ENCODE measurements at regions not wholly inside any gene's neighbourhood (a gene's known extent, or its start where the extent isn't known, plus 50 kb on each side); places are given as distances from the start of the nearest gene placed in this dataset.
"Not testable (repeated sequence)": the region's sequence is repeated elsewhere in the genome, so short reads cannot be mapped to it uniquely, and the experiment has no call there.

DNA sequence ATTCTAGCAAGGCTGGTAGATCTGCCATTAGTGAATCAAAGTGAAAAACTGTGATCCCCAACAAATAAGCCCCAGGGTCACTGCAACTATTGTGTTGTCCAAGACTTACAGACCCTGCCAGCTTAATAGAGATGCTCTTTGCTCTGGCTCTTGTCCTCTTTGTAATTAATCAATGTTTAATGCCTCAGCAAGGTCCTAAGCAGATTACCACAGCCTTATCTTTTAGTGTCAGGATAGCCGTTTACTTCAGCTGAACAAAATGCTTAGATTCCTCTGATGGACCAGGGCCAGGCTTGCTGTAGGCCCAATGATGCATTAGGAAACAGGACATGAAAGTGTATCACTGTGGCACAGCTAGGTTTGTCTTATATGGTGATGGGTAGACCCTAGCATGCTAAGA is 353.3 kb downstream of the HACE1 start:
- DNase-seq = no peak
- no peak for ATAC-seq

DNA sequence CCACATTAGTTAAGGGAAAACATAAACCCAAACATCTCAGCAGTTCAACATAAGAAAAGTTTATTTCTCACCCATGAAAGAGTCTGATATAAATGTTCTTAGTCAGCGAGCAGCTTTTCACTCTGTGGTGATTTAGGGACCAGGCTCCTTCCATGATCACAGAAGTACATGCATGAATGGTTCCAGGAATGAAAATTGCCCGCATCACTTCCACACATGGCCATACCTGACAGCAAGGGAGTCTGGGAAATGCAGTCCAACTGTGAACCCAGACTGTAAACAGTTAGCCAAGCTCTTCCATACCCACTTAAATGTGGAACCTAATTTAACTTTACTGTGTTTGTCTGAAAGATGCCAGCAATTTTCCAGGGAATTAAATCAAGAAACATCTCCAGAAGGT is 353.9 kb downstream of the HACE1 start:
- no peak for ATAC-seq
- DNase-seq = no peak

DNA sequence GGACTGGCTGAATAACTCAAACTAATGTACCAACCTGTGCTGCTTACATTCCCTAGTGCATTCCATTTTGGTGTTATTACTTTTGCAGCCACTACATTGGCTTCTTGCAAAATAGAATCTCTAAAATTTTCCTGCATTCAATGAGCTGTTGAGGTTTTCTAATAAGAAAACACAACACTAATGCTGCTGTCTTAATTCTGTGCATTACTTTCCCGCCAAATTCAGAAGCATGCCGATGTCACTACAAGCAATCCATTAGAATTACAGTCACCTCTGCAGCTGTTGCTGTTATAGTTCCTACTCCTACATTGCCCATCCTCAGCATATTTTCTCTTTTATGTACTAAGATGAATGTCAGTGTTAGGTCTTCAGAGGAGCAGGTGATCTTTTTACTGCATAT is 359.5 kb downstream of the HACE1 start:
- no peak for DNase-seq
- ATAC-seq = no peak

DNA sequence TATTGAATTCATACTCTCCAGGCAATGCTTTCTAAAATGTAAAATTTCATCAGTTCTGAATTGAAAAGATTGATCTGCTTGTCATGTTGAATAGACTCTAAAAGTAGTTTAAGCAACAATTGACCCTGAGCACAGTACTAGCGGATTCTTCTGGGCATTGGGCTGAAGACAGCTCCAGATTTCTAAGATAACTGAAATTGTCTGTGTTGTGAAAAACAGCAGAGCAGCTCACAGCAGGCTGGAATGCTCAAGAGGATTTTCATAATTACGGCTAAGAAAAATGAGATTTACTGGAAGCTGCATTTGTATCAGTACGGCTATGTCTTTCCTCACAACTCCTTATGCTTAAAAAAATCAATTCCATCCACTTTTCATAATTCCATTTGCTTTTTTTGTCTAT is 373.7 kb downstream of the HACE1 start:
- ATAC-seq = no peak
- DNase-seq = no peak

DNA sequence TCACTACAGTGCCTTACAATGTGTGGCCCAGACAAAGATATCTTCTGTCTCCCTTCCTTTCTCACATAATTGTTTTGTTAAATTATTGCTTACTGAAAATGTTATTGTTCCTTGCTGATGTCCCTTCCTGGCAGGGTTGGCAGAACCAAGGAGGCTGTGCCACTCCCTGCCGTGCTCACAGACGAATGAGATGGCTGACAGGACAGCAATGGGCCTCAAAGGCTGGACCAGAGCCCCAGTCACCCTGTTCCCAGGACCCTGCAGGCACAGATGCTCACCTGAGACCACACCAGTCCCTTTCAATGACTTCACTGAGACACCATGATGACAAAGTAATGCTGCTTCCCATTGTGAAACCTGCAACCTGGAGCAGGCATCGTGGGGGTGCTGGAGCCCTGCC is 375.1 kb downstream of the HACE1 start:
- ATAC-seq (no peak), DNase-seq (no peak)

DNA sequence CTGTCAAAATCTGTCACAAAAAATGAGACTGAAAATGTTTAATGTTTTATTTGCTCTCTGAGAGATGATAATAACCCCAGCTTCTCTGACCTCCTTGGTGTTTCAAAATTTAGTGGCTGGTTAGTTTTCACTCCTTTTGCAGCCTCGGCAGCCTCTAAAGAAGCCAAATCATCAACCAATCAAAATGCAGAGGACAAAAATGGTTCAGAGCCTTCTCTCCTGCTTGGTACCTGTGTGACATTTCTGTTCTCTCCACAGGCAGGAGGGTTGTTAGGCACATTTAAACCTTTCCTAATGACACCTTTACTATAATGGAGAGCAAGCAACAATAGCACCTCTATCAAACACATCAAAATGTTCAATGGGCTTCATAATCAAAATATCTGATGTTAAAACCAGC is 375.5 kb downstream of the HACE1 start:
- DNase-seq (no peak), ATAC-seq (no peak)

DNA sequence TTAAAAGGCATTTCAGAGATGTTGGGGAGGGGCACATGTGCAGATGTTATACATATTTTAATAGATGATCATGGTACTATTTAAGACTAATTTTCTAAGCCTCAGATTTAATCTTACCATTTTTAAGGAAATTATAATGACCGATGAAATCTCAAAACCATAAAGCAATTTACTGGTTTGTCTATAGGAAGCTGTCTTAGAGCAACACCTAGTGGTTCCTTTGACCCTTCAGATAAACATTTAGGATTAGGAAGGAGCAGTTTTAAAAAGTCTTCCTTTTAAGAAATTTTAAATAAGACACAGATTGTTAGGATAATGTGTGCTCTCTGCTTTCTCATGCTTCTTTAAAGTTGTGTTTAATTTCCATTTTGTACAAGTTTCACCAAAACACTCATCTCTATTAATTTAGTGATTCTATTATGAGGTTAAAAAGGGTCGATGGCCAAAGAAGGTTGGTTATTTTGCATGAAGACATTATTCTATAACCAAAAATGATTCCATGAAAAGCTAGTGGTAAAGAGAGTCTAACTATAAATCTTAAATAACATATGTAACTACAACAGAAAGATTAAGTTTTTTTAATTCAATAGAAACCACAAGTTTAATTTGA is 376.4 kb downstream of the HACE1 start:
- DNase-seq (no peak), ATAC-seq (no peak)

DNA sequence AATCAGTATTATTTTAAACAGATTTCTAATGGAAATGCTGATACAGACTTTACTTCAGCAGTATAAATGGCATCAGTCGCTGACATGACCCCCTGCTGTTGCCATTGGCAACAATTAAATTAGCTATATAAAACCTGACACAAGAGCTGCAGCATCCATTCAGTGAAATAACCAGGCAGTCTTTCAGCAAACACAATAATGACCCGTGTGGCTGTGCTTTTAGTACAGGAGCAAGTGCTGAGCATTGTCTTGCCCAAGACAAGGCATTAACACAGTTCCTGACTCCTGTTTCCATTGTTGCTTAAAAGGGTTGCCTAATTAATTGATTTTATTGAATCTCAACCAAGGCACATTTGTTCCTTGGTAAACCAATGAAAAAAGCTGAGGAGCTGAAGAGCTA is 382.1 kb downstream of the HACE1 start:
- no peak for ATAC-seq
- no peak for DNase-seq

DNA sequence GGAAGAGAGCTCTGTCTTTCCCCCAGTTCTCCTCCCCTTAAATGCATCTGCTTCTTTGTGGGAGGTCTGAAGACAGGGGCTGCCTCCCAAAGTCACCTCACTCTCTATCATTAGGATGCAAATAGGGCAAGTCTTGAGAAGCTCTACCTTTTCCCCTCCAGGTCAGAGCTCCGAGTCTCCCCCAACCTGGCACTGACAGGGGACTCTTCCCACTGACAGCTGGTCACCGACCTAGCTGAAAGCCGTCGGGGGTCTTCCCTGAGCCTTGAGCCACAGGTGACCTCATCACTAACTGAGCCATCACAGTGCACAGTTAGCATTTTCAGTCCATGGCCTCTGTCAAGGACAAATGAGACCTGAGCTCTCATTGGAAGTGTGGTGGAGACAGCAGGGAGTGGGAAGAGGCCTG is 386.7 kb downstream of the HACE1 start:
- DNase-seq (no peak), ATAC-seq (no peak)

DNA sequence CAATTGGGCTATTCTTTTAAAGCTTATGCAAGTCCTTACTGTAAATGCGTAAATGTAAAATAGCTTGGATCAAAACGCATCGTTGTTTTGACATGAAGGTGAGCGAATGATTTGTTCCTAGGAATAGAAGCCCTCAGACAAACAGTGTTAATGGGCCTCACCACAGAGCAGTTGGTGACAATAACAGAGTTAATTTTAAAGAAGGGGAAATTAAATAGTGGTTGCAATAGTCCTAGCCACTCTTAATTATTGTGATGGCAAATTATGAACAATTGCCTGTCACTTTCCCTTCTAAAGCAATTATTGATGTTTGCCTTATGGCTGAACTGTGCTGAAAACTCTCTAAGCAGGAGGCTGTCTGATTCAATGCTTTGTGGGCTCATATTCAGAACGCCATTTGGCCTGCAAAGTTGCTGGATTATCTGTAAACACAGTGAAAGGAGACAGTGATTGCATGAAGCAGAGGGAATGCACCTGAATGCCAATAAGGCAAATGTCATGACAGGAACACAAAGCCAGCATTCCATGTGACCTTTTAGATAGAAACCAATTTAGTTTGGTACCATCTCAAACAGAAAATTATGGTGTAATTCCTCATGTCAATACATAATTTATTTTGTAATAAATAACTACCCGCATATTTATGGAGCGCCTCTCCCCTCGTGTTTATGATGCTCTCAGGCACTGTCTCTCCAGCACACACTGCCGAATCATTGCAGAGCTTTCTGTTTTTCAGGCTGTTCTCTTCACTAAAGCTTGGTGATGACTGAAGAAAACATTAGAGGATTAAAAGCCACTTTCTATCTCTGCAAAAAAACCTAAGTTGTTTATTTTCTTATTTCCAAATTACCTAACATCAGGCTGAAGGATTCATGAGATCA is 387.5 kb downstream of the HACE1 start:
- ATAC-seq = no peak
- no peak for DNase-seq

DNA sequence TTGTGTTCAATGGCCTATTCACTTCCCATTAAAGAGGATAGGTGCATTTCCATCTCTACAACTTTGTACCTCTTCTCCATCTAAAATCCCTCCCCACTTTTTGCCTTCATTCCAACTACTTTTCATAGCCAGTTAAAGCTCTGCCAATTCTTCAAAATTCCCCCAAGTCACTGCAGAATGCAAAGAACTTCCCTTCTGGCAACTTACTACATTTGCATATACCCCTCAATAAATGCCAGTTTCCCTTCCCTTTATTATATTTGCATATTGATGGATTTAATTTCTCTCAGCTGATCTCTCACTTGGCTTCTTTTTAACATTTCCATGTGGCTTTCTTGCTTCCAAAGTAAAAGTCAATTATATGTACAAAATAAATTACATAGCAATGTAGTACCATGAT is 393.4 kb downstream of the HACE1 start:
- no peak for DNase-seq
- no peak for ATAC-seq

DNA sequence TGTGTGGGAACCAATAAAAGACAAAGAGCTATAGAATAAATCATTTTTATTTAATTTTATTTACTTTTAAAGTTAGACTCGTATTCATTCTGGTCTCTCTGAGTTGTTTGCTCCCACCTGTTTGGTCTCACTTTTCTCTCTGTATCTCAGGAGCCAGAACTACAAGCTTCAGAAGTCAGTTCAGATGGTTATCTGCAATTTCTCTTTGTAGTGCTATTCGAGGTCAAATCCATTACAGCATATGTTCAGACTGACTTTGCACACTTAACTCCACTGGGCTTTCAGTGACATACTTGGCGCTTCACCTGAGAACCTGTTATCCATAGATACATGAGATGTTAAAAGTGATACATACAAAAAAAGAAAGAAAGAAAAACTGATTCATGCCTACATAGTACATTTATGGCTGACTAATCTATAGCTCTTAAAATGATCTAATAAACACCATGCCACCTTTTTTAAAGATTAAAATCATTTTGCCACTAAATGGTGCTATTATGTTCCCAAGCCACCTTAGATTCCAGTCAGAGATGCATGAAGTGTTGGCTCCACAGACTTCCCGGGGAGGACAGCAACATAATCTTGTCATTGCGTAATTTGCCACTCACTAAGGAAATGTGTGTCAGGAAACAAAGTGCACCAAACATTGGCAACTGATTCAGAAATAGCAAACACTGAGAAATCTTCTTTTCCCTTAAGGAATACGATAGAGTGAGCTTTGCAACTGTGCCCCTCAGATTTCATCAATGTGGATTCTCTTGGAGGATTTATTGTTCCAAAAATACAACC is 396.7 kb downstream of the HACE1 start:
- ATAC-seq (no peak), DNase-seq (no peak)

DNA sequence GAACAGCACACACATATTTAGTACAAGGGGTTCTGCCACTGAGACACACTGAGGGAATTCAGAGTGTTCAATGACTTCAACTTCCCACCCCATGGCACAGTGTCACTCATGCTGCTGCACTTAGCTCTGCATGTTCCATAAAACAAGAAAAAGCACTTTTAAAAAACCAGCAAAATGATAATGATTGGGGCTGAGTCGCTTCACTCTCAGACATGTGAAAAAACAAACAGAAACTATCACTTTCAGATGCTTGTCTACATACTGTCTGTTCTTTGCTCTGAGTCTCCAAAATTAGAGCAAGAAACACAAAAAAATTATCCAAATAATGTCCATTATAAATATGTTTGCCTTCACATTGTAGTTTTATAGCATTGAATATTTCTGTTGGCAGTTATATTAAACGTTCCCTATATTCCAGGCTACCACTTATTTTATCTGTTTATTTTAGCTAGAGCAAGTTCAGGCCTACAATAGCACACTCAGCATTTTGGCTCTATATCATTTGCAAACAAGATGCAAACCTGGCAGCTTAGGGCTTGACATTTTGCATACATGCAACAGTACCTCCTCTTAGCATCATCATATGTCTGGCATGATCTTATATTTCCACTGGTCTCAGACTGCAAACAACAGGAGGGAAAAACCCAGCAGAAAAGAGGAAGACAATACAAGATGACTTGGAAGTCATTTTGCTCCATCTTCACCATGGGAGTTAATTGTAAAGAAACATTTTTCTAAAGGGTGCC is 398.8 kb downstream of the HACE1 start:
- ATAC-seq (no peak), DNase-seq (no peak)

DNA sequence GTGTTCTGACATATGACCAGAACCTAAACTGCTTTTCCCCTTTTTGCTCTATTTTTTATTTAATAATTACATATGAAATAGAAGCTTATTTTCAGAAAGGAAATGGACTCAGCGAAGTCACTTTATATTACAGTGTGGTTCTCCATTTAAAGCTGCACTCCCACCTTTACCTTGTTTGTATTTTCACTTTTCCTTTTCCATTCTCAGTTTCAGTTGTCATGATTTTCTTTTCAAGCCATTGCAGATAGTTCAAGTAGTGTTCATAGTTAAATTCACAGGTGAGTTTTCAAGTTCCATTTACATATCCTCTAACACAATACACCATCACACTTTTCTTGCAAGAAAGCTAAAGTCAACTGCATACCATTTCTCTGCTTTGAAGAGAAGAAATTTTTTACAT is 400.2 kb downstream of the HACE1 start:
- ATAC-seq = no peak

DNA sequence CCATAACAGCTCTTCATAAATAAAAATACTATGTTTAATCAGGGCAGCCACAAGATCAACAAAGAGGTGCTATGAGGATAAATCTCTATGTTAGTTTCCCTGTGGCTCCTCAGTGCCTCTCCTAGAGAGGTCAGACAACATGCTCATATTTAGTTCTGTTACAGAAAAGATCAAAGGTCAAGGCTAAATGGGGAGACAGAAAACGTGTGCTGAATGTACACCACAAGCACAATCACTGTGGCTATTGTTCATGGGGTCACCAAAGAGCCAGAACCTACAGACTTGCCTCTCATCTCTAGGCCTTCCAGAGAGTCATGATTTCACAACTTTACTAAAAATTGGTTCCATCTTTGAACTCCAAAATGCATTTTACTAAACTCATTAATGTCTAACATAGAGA is 409.8 kb downstream of the HACE1 start:
- no peak for ATAC-seq
- DNase-seq = no peak

More for the DNA sequence above, 400.2 kb downstream of the HACE1 start:
- DNase-seq = no peak

DNA sequence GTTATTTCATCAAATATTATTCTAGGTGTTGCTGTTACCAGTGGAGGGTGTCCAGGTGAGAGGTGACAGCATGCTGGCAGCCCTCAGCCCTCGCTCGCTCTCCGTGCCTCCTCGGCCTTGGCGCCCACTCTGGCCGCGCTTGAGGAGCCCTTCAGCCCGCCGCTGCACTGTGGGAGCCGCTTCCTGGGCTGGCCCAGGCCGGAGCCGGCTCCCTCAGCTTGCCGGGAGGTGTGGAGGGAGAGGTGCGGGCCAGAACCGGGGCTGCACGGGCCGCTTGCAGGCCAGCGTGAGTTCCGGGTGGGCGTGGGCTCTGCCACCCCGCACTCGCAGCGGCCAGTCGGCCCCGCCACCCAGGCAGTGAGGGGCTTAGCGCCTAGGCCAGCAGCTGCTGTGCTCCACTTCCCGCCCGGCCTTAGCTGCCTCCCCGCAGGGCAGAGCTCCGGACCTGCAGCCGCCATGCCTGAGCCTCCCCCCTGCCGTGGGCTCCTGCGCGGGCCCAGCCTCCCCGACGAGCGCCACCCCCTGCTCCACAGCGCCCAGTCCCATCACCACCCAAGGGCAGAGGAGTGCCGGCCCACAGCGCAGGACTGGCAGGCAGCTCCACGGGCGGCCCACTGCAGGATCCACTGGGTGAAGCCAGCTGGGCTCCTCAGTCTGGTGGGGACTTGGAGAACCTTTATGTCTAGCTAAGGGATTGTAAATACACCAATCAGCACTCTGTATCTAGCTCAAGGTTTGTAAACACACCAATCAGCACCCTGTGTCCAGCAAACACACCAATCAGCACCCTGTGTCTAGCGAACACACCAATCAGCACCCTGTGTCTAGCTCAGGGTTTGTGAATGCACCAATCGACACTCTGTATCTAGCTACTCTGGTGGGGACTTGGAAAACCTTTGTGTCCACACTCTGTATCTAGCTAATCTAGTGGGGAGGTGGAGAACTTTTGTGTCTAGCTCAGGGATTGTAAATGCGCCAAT is 413.3 kb downstream of the HACE1 start:
- not testable (repeated sequence) for DNase-seq, ATAC-seq

DNA sequence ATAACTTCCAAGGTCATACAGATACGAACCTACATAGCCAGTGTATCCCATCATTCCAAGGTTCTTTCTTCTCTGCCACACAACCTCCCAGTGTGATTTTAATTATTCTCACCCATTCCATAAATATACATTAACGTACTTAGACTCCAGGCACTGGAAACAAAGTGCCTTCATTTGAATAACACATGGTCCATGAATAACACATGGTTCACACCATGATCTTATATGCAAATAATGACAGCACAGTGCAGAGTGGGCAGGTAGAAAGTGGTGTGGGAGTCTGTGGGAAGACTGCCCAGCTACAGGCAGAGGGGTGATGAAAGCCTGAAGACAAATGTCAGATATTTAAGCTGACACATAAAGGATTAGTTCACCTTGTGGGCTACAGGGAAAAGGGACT is 425.2 kb downstream of the HACE1 start:
- no peak for ATAC-seq

DNA sequence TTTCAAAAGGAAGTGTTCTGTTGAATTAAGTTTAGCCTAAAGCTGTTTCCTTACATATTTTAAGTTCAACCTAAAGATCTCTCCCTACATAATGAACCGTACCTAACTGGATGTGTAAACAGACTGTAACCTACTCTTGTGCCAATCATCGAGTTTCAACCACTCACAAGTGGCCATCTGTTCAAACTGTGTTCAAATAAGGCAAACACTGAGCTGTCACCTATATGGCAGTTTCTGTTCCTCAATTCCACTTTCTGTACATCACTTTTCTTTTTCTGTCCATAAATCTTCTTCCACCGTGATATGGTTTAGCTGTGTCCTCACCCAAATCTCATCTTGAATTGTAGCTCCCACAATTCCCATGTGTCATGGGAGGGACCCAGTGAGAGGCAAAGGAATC is 428.6 kb downstream of the HACE1 start:
- no peak for DNase-seq
- no peak for ATAC-seq

More for the DNA sequence above, 425.2 kb downstream of the HACE1 start:
- DNase-seq = no peak

DNA sequence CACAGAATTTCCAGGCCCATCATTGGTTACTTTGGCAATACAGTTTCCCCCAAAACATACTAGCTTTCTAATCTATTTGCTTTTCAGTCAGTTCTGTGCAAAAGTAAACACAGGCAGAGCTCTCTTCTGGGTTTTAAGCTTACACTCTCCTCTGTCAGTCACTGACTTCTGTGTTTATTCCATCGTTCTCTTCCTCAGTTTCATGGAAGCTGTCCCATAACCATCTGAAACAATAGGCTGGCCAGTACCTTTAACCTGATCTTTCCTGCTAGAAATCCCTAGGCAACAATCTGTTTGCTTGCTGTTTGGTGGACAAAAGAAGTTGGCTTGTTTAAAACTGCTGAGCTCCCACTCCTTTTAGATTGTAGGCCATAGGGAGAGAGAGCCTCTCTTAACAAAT is 431.5 kb downstream of the HACE1 start:
- DNase-seq (no peak), ATAC-seq (no peak)

DNA sequence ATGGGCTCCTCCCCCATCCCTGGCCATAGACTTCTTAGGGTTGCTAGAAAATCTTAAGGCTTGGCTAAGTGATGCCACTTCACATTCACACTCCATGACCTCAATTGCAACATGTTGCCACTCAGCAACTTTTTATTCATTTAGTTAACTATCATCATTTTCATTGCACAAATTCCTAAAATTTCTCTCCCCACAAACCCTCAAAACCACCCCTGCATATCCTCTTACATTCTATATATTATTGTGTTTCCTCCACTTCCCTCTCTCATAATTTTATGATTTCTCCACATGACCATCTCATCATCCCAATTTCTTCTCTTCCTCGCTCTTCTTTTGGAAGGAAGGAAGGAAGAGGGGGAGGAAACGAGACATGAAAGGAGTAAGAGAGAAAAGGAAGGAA is 436.0 kb downstream of the HACE1 start:
- ATAC-seq (no peak), DNase-seq (no peak)

DNA sequence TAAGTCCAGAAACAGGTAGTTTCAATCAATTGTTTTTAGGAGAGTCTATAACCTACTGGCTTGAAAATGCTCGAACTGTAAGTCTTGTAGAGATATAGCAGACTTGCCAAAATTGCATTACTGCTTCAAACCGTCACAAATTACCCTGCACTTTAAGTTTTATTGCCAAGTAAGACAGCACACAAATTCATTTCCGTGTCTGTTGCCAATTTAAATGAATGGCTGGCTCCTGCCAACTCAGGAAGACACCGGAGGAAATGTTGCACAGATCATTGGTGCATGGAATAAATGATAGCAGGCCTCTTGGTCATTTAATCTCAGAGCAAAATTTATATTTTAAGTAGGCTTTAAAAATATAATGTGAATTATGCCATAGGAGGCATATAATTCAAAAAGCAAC is 438.1 kb downstream of the HACE1 start:
- DNase-seq (no peak), ATAC-seq (no peak)

Measured in stimulated activated naive CD8-positive, alpha-beta T cell treated with anti-CD3 and anti-CD28 coated beads, Interleukin-15, Interleukin-2, amounts not matched to agents 100 U/mL and 50 U/mL, for 24 hours (primary cell).